ENCODE measurements at regions not wholly inside any gene's neighbourhood (a gene's known extent, or its start where the extent isn't known, plus 50 kb on each side); places are given as distances from the start of the nearest gene placed in this dataset.
"Not testable (repeated sequence)": the region's sequence is repeated elsewhere in the genome, so short reads cannot be mapped to it uniquely, and the experiment has no call there.

- H3K27ac Mint-ChIP-seq (ENCODE audit: unreplicated experiment); H3K27ac ChIP-seq (ENCODE audit: low read depth, low read length); H3K4me1 Mint-ChIP-seq (ENCODE audit: low read depth, unreplicated experiment); H3K9me3 ChIP-seq (ENCODE audit: insufficient read depth, low read depth, low read length); H3K27me3 ChIP-seq (ENCODE audit: insufficient read depth, low read length); H3K4me3 ChIP-seq (ENCODE audit: insufficient read depth, low read depth, low read length); H3K9ac ChIP-seq (ENCODE audit: low read length); H3K36me3 ChIP-seq (ENCODE audit: insufficient read depth, low read length); H3K79me2 ChIP-seq (ENCODE audit: insufficient read depth, low read length); FAIRE-seq; H3K4me2 ChIP-seq (ENCODE audit: low read length); H3K4me1 ChIP-seq (ENCODE audit: insufficient read depth, low read length); H3K9me3 Mint-ChIP-seq (ENCODE audit: unreplicated experiment); H4K20me1 ChIP-seq (ENCODE audit: insufficient read depth, low read length); H3K4me3 Mint-ChIP-seq (ENCODE audit: unreplicated experiment); H2AFZ ChIP-seq (ENCODE audit: low read depth, low read length); H3K36me3 Mint-ChIP-seq (ENCODE audit: low read depth, unreplicated experiment); DNase-seq (ENCODE audit: low read depth); H3K27me3 Mint-ChIP-seq (ENCODE audit: low read depth, unreplicated experiment): not testable (repeated sequence)
Observed at GRCh38 chr5:21550916-21551315, 1302.2 kb downstream of the CDH12 start.

GRCh38 chr5:21547656-21548055 is 1305.5 kb downstream of the CDH12 start:
- H3K9me3 ChIP-seq (ENCODE audit: insufficient read depth, low read depth, low read length); H3K27me3 ChIP-seq (ENCODE audit: insufficient read depth, low read length); H3K27me3 Mint-ChIP-seq (ENCODE audit: low read depth, unreplicated experiment); H3K4me1 Mint-ChIP-seq (ENCODE audit: low read depth, unreplicated experiment); H3K4me3 Mint-ChIP-seq (ENCODE audit: unreplicated experiment); H4K20me1 ChIP-seq (ENCODE audit: insufficient read depth, low read length); H3K9ac ChIP-seq (ENCODE audit: low read length); H2AFZ ChIP-seq (ENCODE audit: low read depth, low read length); H3K27ac ChIP-seq (ENCODE audit: low read depth, low read length); H3K4me1 ChIP-seq (ENCODE audit: insufficient read depth, low read length); H3K27ac Mint-ChIP-seq (ENCODE audit: unreplicated experiment); H3K36me3 ChIP-seq (ENCODE audit: insufficient read depth, low read length); H3K4me2 ChIP-seq (ENCODE audit: low read length); H3K79me2 ChIP-seq (ENCODE audit: insufficient read depth, low read length); FAIRE-seq; H3K9me3 Mint-ChIP-seq (ENCODE audit: unreplicated experiment); DNase-seq (ENCODE audit: low read depth); H3K36me3 Mint-ChIP-seq (ENCODE audit: low read depth, unreplicated experiment); H3K4me3 ChIP-seq (ENCODE audit: insufficient read depth, low read depth, low read length): not testable (repeated sequence)

- H3K27me3 ChIP-seq (ENCODE audit: insufficient read depth, low read length); H3K4me3 ChIP-seq (ENCODE audit: insufficient read depth, low read depth, low read length); H3K4me3 Mint-ChIP-seq (ENCODE audit: unreplicated experiment); H3K27ac ChIP-seq (ENCODE audit: low read depth, low read length); H3K27me3 Mint-ChIP-seq (ENCODE audit: low read depth, unreplicated experiment); H2AFZ ChIP-seq (ENCODE audit: low read depth, low read length); H3K4me1 Mint-ChIP-seq (ENCODE audit: low read depth, unreplicated experiment); H3K79me2 ChIP-seq (ENCODE audit: insufficient read depth, low read length); H3K27ac Mint-ChIP-seq (ENCODE audit: unreplicated experiment); H3K9me3 ChIP-seq (ENCODE audit: insufficient read depth, low read depth, low read length); H3K36me3 ChIP-seq (ENCODE audit: insufficient read depth, low read length); H3K4me2 ChIP-seq (ENCODE audit: low read length); H3K4me1 ChIP-seq (ENCODE audit: insufficient read depth, low read length); H4K20me1 ChIP-seq (ENCODE audit: insufficient read depth, low read length); H3K9me3 Mint-ChIP-seq (ENCODE audit: unreplicated experiment); H3K9ac ChIP-seq (ENCODE audit: low read length); H3K36me3 Mint-ChIP-seq (ENCODE audit: low read depth, unreplicated experiment): not testable (repeated sequence)
- FAIRE-seq: peak; percentile 70
- peak; percentile 50 for DNase-seq (ENCODE audit: low read depth)
Observed at GRCh38 chr5:21535114-21535513, 1318.0 kb downstream of the CDH12 start.

GRCh38 chr5:21521157-21521556 is 1332.0 kb downstream of the CDH12 start:
- not testable (repeated sequence) for H3K4me3 ChIP-seq (ENCODE audit: insufficient read depth, low read depth, low read length); H3K4me1 Mint-ChIP-seq (ENCODE audit: low read depth, unreplicated experiment); H3K79me2 ChIP-seq (ENCODE audit: insufficient read depth, low read length); H3K4me1 ChIP-seq (ENCODE audit: insufficient read depth, low read length); H3K27me3 ChIP-seq (ENCODE audit: insufficient read depth, low read length); H4K20me1 ChIP-seq (ENCODE audit: insufficient read depth, low read length); H3K27ac Mint-ChIP-seq (ENCODE audit: unreplicated experiment); H3K36me3 ChIP-seq (ENCODE audit: insufficient read depth, low read length); H3K9me3 Mint-ChIP-seq (ENCODE audit: unreplicated experiment); DNase-seq (ENCODE audit: low read depth); H3K4me2 ChIP-seq (ENCODE audit: low read length); H2AFZ ChIP-seq (ENCODE audit: low read depth, low read length); FAIRE-seq; H3K27me3 Mint-ChIP-seq (ENCODE audit: low read depth, unreplicated experiment); H3K36me3 Mint-ChIP-seq (ENCODE audit: low read depth, unreplicated experiment); H3K9ac ChIP-seq (ENCODE audit: low read length); H3K4me3 Mint-ChIP-seq (ENCODE audit: unreplicated experiment); H3K9me3 ChIP-seq (ENCODE audit: insufficient read depth, low read depth, low read length); H3K27ac ChIP-seq (ENCODE audit: low read depth, low read length)

GRCh38 chr5:21496926-21497325 is 1356.2 kb downstream of the CDH12 start:
- H3K9me3 Mint-ChIP-seq (ENCODE audit: unreplicated experiment); H3K27me3 ChIP-seq (ENCODE audit: insufficient read depth, low read length); H3K27me3 Mint-ChIP-seq (ENCODE audit: low read depth, unreplicated experiment); H2AFZ ChIP-seq (ENCODE audit: low read depth, low read length); H3K4me1 ChIP-seq (ENCODE audit: insufficient read depth, low read length); DNase-seq (ENCODE audit: low read depth); H3K36me3 ChIP-seq (ENCODE audit: insufficient read depth, low read length); H3K27ac ChIP-seq (ENCODE audit: low read depth, low read length); H3K4me3 ChIP-seq (ENCODE audit: insufficient read depth, low read depth, low read length); H3K79me2 ChIP-seq (ENCODE audit: insufficient read depth, low read length); FAIRE-seq; H3K4me2 ChIP-seq (ENCODE audit: low read length); H4K20me1 ChIP-seq (ENCODE audit: insufficient read depth, low read length); H3K4me1 Mint-ChIP-seq (ENCODE audit: low read depth, unreplicated experiment); H3K9me3 ChIP-seq (ENCODE audit: insufficient read depth, low read depth, low read length); H3K36me3 Mint-ChIP-seq (ENCODE audit: low read depth, unreplicated experiment); H3K27ac Mint-ChIP-seq (ENCODE audit: unreplicated experiment); H3K9ac ChIP-seq (ENCODE audit: low read length); H3K4me3 Mint-ChIP-seq (ENCODE audit: unreplicated experiment): not testable (repeated sequence)

- H3K9me3 Mint-ChIP-seq (ENCODE audit: unreplicated experiment); H3K36me3 ChIP-seq (ENCODE audit: insufficient read depth, low read length); H3K4me3 ChIP-seq (ENCODE audit: insufficient read depth, low read depth, low read length); FAIRE-seq; H3K27me3 ChIP-seq (ENCODE audit: insufficient read depth, low read length); H3K79me2 ChIP-seq (ENCODE audit: insufficient read depth, low read length); H3K4me1 ChIP-seq (ENCODE audit: insufficient read depth, low read length); H4K20me1 ChIP-seq (ENCODE audit: insufficient read depth, low read length); H3K4me1 Mint-ChIP-seq (ENCODE audit: low read depth, unreplicated experiment); H3K9ac ChIP-seq (ENCODE audit: low read length); H3K27ac Mint-ChIP-seq (ENCODE audit: unreplicated experiment); H3K27me3 Mint-ChIP-seq (ENCODE audit: low read depth, unreplicated experiment); H3K36me3 Mint-ChIP-seq (ENCODE audit: low read depth, unreplicated experiment); DNase-seq (ENCODE audit: low read depth); H3K27ac ChIP-seq (ENCODE audit: low read depth, low read length); H3K9me3 ChIP-seq (ENCODE audit: insufficient read depth, low read depth, low read length); H3K4me3 Mint-ChIP-seq (ENCODE audit: unreplicated experiment); H3K4me2 ChIP-seq (ENCODE audit: low read length); H2AFZ ChIP-seq (ENCODE audit: low read depth, low read length): not testable (repeated sequence)
Observed at GRCh38 chr5:21496056-21496455, 1357.1 kb downstream of the CDH12 start.
